ENCODE measurements at regions not wholly inside any gene's neighbourhood (a gene's known extent, or its start where the extent isn't known, plus 50 kb on each side); places are given as distances from the start of the nearest gene placed in this dataset.

GRCh38 chr1:98221923-98222322 lies 301.1 kb upstream of the DPYD start:
- CTCF ChIA-PET: interaction anchor here (0.6 kb wide), 1 partner anchor 13 kb away, joined by 3 read pairs; no protein-coding TSS in a partner anchor
- H3K36me3 Mint-ChIP-seq (ENCODE audit: low read depth): no peaks in the 10 kb centered on the region
- no peak for ATAC-seq
- no peak overlapping the region for H3K27ac Mint-ChIP-seq
- no peak overlapping the region for H3K4me3 Mint-ChIP-seq
- TF ChIP-seq CTCF (IDR thresholded peaks at IDR 0.05): no peak
- intact Hi-C loops (cut with micrococcal nuclease): no loop called here
- DNase-seq: no peak
- no peaks in the 10 kb centered on the region for H3K27me3 Mint-ChIP-seq
- no peaks in the 10 kb centered on the region for H3K4me1 Mint-ChIP-seq (ENCODE audit: low read depth)
- POLR2A ChIA-PET: no interaction called here
- H3K9me3 Mint-ChIP-seq: no peaks in the 10 kb centered on the region

- DNase-seq (no peak), ATAC-seq (no peak)
- H3K4me3 Mint-ChIP-seq: no peak overlapping the region
- no peak overlapping the region for H3K27ac Mint-ChIP-seq
- no peaks in the 10 kb centered on the region for H3K4me1 Mint-ChIP-seq (ENCODE audit: low read depth)
- intact Hi-C loops (cut with micrococcal nuclease): no loop called here
- ChIA-PET CTCF (no interaction called here), POLR2A (no interaction called here)
- H3K36me3 Mint-ChIP-seq (ENCODE audit: low read depth): no peaks in the 10 kb centered on the region
- no peaks in the 10 kb centered on the region for H3K9me3 Mint-ChIP-seq
- TF ChIP-seq CTCF (IDR thresholded peaks at IDR 0.05): no peak
- no peaks in the 10 kb centered on the region for H3K27me3 Mint-ChIP-seq
These were observed 296.8 kb upstream of the DPYD start for GRCh38 chr1:98217601-98218000.

- TF ChIP-seq CTCF (IDR thresholded peaks at IDR 0.05): no peak
- Mint-ChIP-seq H3K36me3 (ENCODE audit: low read depth) (no peaks in the 10 kb centered on the region), H3K27ac (no peak overlapping the region), H3K4me3 (no peak overlapping the region), H3K4me1 (ENCODE audit: low read depth) (no peaks in the 10 kb centered on the region), H3K9me3 (no peaks in the 10 kb centered on the region), H3K27me3 (no peaks in the 10 kb centered on the region)
- no peak for DNase-seq
- intact Hi-C loops (cut with micrococcal nuclease): no loop called here
- no peak for ATAC-seq
- CTCF ChIA-PET: no interaction called here
- POLR2A ChIA-PET: no interaction called here
These were observed 295.5 kb upstream of the DPYD start for GRCh38 chr1:98216304-98216703.

GRCh38 chr1:98211271-98211845 lies 290.5 kb upstream of the DPYD start:
- TF ChIP-seq CTCF (IDR thresholded peaks at IDR 0.05): no peak
- Mint-ChIP-seq H3K4me3 (no peak overlapping the region), H3K9me3 (no peaks in the 10 kb centered on the region), H3K36me3 (ENCODE audit: low read depth) (no peaks in the 10 kb centered on the region), H3K4me1 (ENCODE audit: low read depth) (no peaks in the 10 kb centered on the region), H3K27ac (no peak overlapping the region), H3K27me3 (no peaks in the 10 kb centered on the region)
- ChIA-PET POLR2A (no interaction called here), CTCF (no interaction called here)
- DNase-seq: no peak
- no peak for ATAC-seq
- intact Hi-C loops (cut with micrococcal nuclease): no loop called here

GRCh38 chr1:98210563-98210962 lies 289.7 kb upstream of the DPYD start:
- H3K9me3 Mint-ChIP-seq: no peaks in the 10 kb centered on the region
- no peak for TF ChIP-seq CTCF (IDR thresholded peaks at IDR 0.05)
- no peak overlapping the region for H3K27ac Mint-ChIP-seq
- DNase-seq: no peak
- CTCF ChIA-PET: no interaction called here
- ATAC-seq: no peak
- intact Hi-C loops (cut with micrococcal nuclease): no loop called here
- H3K4me3 Mint-ChIP-seq: no peak overlapping the region
- POLR2A ChIA-PET: interaction anchor here (0.6 kb wide), 1 partner anchor 298 kb away, joined by 3 read pairs; no protein-coding TSS in a partner anchor
- H3K4me1 Mint-ChIP-seq (ENCODE audit: low read depth): no peaks in the 10 kb centered on the region
- no peaks in the 10 kb centered on the region for H3K27me3 Mint-ChIP-seq
- H3K36me3 Mint-ChIP-seq (ENCODE audit: low read depth): no peaks in the 10 kb centered on the region

Data from activated CD8-positive, alpha-beta T cell treated with anti-CD3 and anti-CD28 coated beads for 36 hours (primary cell).